ENCODE measurements at regions not wholly inside any gene's neighbourhood (a gene's known extent, or its start where the extent isn't known, plus 50 kb on each side); places are given as distances from the start of the nearest gene placed in this dataset.

DNA sequence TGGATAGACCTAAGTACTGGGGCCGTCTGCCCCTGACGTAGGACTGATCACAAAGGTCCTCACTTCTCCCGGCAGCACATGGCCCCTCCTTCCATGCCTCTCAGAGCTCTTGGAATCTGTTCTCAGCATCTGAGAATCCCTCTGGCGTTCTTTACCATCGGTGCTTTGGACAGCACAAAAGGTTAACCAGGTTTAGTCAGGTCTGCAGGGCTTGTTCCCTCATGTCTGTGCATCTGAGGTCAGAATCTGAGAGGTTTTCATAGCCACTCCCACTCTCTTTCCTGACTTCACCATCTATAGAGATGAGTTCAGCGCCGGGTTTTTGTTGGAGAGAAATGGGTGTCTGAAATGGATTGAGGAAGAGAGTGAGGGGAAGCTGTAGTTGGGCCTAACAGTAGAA, 130.0 kb upstream of the ARHGAP5 start:
- no peak for TF ChIP-seq EZH2phosphoT487 (IDR thresholded peaks at IDR 0.05; ENCODE audit: low read depth)
- TF ChIP-seq, protein P1, sequence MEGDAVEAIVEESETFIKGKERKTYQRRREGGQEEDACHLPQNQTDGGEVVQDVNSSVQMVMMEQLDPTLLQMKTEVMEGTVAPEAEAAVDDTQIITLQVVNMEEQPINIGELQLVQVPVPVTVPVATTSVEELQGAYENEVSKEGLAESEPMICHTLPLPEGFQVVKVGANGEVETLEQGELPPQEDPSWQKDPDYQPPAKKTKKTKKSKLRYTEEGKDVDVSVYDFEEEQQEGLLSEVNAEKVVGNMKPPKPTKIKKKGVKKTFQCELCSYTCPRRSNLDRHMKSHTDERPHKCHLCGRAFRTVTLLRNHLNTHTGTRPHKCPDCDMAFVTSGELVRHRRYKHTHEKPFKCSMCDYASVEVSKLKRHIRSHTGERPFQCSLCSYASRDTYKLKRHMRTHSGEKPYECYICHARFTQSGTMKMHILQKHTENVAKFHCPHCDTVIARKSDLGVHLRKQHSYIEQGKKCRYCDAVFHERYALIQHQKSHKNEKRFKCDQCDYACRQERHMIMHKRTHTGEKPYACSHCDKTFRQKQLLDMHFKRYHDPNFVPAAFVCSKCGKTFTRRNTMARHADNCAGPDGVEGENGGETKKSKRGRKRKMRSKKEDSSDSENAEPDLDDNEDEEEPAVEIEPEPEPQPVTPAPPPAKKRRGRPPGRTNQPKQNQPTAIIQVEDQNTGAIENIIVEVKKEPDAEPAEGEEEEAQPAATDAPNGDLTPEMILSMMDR (IDR thresholded peaks at IDR 0.05; ENCODE audit: low read depth, low read length): no peak
- Histone ChIP-seq H3K27me3 (ENCODE audit: low read depth, low read length) (no peaks in the 10 kb centered on the region), H2AFZ (ENCODE audit: low read depth, low read length) (no peak overlapping the region)

DNA sequence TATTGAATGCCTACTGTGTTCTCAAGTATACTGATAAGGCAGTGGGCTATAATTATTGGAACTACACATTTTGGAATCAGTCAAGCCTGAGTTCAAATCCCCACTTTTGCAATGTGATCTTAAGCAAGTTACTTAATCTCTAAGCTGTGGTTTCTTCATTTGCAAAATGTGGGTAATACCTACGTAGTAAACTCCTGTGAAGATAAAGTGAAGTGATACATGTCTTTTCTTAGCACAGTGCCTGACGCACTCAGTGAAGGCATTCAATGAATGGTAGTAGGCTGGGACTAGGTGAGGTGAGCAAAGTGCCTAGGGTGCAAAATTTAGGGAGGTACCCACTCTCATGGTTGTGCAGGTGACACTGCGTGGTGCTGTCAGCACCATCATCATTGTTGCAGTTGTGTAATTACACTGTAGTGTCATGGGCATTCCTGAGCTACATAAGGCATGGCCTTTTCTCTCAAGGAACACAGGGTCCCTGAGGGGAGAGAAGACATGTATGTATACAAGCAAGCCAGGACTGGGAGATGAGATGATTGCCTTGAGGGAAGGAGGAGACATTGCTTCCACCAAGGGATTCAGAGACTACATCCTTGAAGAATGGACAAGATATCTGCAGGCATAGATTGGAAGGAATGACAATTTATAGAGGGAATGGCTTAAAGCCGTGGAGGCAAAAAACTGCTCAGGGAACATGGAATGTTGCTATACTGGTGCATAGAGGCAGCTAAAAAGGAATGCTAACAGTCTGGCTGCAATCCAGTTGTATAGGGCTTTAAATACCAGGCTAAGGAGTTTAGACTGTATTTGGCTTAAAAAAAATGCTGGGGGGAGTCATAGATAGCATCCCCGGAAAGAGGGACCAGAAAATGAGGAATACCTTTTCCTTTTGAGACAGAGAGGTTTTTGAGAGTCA, 129.2 kb upstream of the ARHGAP5 start:
- Histone ChIP-seq H3K9me3 (ENCODE audit: insufficient read depth, low read length) (no peaks in the 10 kb centered on the region), H3K27me3 (ENCODE audit: low read depth, low read length) (no peaks in the 10 kb centered on the region), H3K9ac (ENCODE audit: low read length) (no peak overlapping the region), H4K20me1 (ENCODE audit: insufficient read depth, low read length) (no peaks in the 10 kb centered on the region), H3K4me2 (ENCODE audit: low read length) (no peak overlapping the region), H2AFZ (ENCODE audit: low read depth, low read length) (no peak overlapping the region), H3K4me3 (ENCODE audit: low read length) (no peak overlapping the region), H3K79me2 (ENCODE audit: low read length) (no peaks in the 10 kb centered on the region), H3K27ac (ENCODE audit: low read length) (no peak overlapping the region), H3K4me1 (ENCODE audit: low read length) (peaks cover 12% of the 10 kb centered on the region), H3K36me3 (replicated peaks; ENCODE audit: low read depth, low read length) (no peaks in the 10 kb centered on the region)
- TF ChIP-seq, protein P1 (IDR thresholded peaks at IDR 0.05; ENCODE audit: low read depth, low read length): no peak
- TF ChIP-seq EZH2phosphoT487 (IDR thresholded peaks at IDR 0.05; ENCODE audit: low read depth): no peak

More for the DNA sequence above, 130.0 kb upstream of the ARHGAP5 start:
- Histone ChIP-seq H4K20me1 (ENCODE audit: insufficient read depth, low read length) (no peaks in the 10 kb centered on the region), H3K4me2 (ENCODE audit: low read length) (no peak overlapping the region), H3K4me3 (ENCODE audit: low read length) (no peak overlapping the region), H3K4me1 (ENCODE audit: low read length) (peaks cover 12% of the 10 kb centered on the region), H3K79me2 (ENCODE audit: low read length) (no peaks in the 10 kb centered on the region), H3K27ac (ENCODE audit: low read length) (no peak overlapping the region), H3K36me3 (replicated peaks; ENCODE audit: low read depth, low read length) (no peaks in the 10 kb centered on the region), H3K9me3 (ENCODE audit: insufficient read depth, low read length) (no peaks in the 10 kb centered on the region), H3K9ac (ENCODE audit: low read length) (no peak overlapping the region)

DNA sequence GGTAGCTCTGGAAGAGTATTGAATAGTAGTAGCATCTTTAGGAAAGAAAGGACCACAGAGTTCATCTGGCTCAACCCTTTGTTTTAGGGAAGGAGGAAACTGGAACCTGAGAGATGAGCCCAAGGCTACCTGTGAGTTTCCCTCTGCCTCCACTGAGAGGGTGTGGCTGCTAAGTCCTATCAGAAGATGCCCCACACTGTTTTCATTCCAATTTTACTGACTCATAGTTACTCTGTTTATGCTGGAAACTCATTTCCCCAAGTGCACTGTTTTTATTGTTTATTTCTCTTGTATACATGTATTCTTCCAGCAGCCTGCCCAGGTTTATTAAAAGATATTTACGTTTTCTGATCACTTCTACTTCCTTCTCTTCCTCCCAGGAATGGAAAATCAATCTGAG, 127.4 kb upstream of the ARHGAP5 start:
- H3K9ac ChIP-seq (ENCODE audit: low read length): no peak overlapping the region
- H3K79me2 ChIP-seq (ENCODE audit: low read length): no peaks in the 10 kb centered on the region
- H3K4me3 ChIP-seq (ENCODE audit: low read length): no peak overlapping the region
- no peaks in the 10 kb centered on the region for H4K20me1 ChIP-seq (ENCODE audit: insufficient read depth, low read length)
- peaks cover 8% of the 10 kb centered on the region for H3K4me1 ChIP-seq (ENCODE audit: low read length)
- no peak overlapping the region for H3K4me2 ChIP-seq (ENCODE audit: low read length)
- no peaks in the 10 kb centered on the region for H3K36me3 ChIP-seq (replicated peaks; ENCODE audit: low read depth, low read length)
- no peak overlapping the region for H2AFZ ChIP-seq (ENCODE audit: low read depth, low read length)
- no peaks in the 10 kb centered on the region for H3K9me3 ChIP-seq (ENCODE audit: insufficient read depth, low read length)
- H3K27ac ChIP-seq (ENCODE audit: low read length): no peak overlapping the region
- no peaks in the 10 kb centered on the region for H3K27me3 ChIP-seq (ENCODE audit: low read depth, low read length)
- TF ChIP-seq, protein P1 (IDR thresholded peaks at IDR 0.05; ENCODE audit: low read depth, low read length): no peak
- no peak for TF ChIP-seq EZH2phosphoT487 (IDR thresholded peaks at IDR 0.05; ENCODE audit: low read depth)

DNA sequence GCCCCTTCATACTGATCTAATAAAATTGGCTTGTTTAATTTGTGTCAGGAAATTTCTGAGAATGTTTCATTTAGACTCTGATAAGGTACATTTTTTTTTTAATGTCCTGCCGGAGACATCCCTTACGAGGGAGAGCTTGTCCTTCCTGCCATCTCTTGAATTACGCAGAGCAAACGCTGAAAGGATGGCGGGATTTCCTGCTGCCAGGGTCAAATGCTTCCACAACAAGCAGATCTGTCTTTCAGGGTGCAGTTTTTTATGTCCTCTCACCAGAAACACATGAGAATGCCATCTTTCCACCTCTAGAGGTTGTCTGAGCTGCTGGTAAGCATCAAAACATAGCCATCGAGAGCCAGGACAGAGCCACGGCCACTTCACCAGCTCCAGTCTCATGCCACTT, 126.8 kb upstream of the ARHGAP5 start:
- H3K36me3 ChIP-seq (replicated peaks; ENCODE audit: low read depth, low read length): no peaks in the 10 kb centered on the region
- TF ChIP-seq, protein P1 (IDR thresholded peaks at IDR 0.05; ENCODE audit: low read depth, low read length): no peak
- no peak overlapping the region for H3K4me2 ChIP-seq (ENCODE audit: low read length)
- peaks cover 2% of the 10 kb centered on the region for H3K4me1 ChIP-seq (ENCODE audit: low read length)
- no peaks in the 10 kb centered on the region for H3K9me3 ChIP-seq (ENCODE audit: insufficient read depth, low read length)
- H3K9ac ChIP-seq (ENCODE audit: low read length): no peak overlapping the region
- no peaks in the 10 kb centered on the region for H3K79me2 ChIP-seq (ENCODE audit: low read length)
- H3K27me3 ChIP-seq (ENCODE audit: low read depth, low read length): no peaks in the 10 kb centered on the region
- H2AFZ ChIP-seq (ENCODE audit: low read depth, low read length): no peak overlapping the region
- H3K27ac ChIP-seq (ENCODE audit: low read length): no peak overlapping the region
- no peaks in the 10 kb centered on the region for H4K20me1 ChIP-seq (ENCODE audit: insufficient read depth, low read length)
- no peak overlapping the region for H3K4me3 ChIP-seq (ENCODE audit: low read length)

All from OCI-LY3 (cell line).